Thoracic aorta (tissue), 2 donors: ENCODE measurements at regions not wholly inside any gene's neighbourhood (a gene's known extent, or its start where the extent isn't known, plus 50 kb on each side); places are given as distances from the start of the nearest gene placed in this dataset.
"Not testable (repeated sequence)": the region's sequence is repeated elsewhere in the genome, so short reads cannot be mapped to it uniquely, and the experiment has no call there.

Experiments used
- ATAC-seq: fragments of 150-250 bp; one replicate; pipeline ENCODE4 v1.8.0; 2017; ENCODE audit warnings: low read depth; ENCODE audit not compliant: insufficient number of reproducible peaks, low FRiP score
- DNase-seq: peaks from one replicate; pipeline ENCODE4 v3.0.0-alpha.2; 2020; ENCODE audit warnings: low spot score
- H3K27ac ChIP-seq, 2 donors: fragments of 200-600 bp; sonication (generic); 1 replicate in 1 of 2; 2 replicates in 1 of 2; pipeline ENCODE4 v1.5.1; 2016; ENCODE audit warnings: mild to moderate bottlenecking in 2 of 2, moderate library complexity in 2 of 2
- H3K27me3 ChIP-seq: fragments of 200-600 bp; sonication (generic); replicated peaks from 2 replicates; pipeline ENCODE4 v1.6.0; 2016; ENCODE audit warnings: mild to moderate bottlenecking; ENCODE audit not compliant: insufficient read depth
- H3K36me3 ChIP-seq: fragments of 200-600 bp; sonication (generic); one replicate; pipeline ENCODE4 v1.5.1; 2016
- H3K4me1 ChIP-seq, 2 donors: fragments of 200-600 bp; sonication (generic); 1 replicate in 1 of 2; 2 replicates in 1 of 2; pipeline versions ENCODE4 v1.5.1 to v1.6.0; 2016; ENCODE audit warnings: low read depth in 2 of 2, mild to moderate bottlenecking in 1 of 2; ENCODE audit not compliant: control insufficient read depth in 1 of 2
- H3K4me3 ChIP-seq: fragments of 200-600 bp; sonication (generic); 2 replicates; pipeline ENCODE4 v1.5.1; 2016; ENCODE audit warnings: mild to moderate bottlenecking
- H3K9me3 ChIP-seq: fragments of 200-600 bp; sonication (generic); 2 replicates; pipeline ENCODE4 v1.5.1; 2016
- CTCF ChIP-seq: fragments of 200-600 bp; sonication (generic); IDR thresholded peaks from one replicate; pipeline ENCODE4 v1.5.1; 2019; ENCODE audit warnings: antibody characterized with exemption

GRCh38 chr7:91491868-91492267, 227.6 kb downstream of the FZD1 start:
- TF ChIP-seq CTCF = no peak
- ATAC-seq (no peak), DNase-seq (no peak)
- Histone ChIP-seq H3K4me3 (no peak overlapping the region), H3K9me3 (no peaks in the 10 kb centered on the region), H3K27me3 (no peaks in the 10 kb centered on the region), H3K4me1 (no peaks in the 10 kb centered on the region), H3K36me3 (no peaks in the 10 kb centered on the region), H3K27ac (no peak overlapping the region)

- Histone ChIP-seq H3K4me3 (no peak overlapping the region), H3K36me3 (no peaks in the 10 kb centered on the region), H3K4me1 (no peaks in the 10 kb centered on the region), H3K27me3 (no peaks in the 10 kb centered on the region), H3K27ac (no peak overlapping the region), H3K9me3 (no peaks in the 10 kb centered on the region)
- no peak for DNase-seq
- TF ChIP-seq CTCF = no peak
- ATAC-seq = no peak
Observed at GRCh38 chr7:91492317-91492716, 228.1 kb downstream of the FZD1 start.

- H3K36me3 ChIP-seq = no peaks in the 10 kb centered on the region
- H3K9me3 ChIP-seq = no peaks in the 10 kb centered on the region
- H3K4me1 ChIP-seq = no peaks in the 10 kb centered on the region
- DNase-seq (no peak), ATAC-seq (no peak)
- no peak overlapping the region for H3K27ac ChIP-seq
- no peak for TF ChIP-seq CTCF
- no peak overlapping the region for H3K4me3 ChIP-seq
- H3K27me3 ChIP-seq = no peaks in the 10 kb centered on the region
Observed at GRCh38 chr7:91492773-91493172, 228.5 kb downstream of the FZD1 start.

GRCh38 chr7:91494450-91494849, 230.2 kb downstream of the FZD1 start:
- no peaks in the 10 kb centered on the region for H3K27me3 ChIP-seq
- H3K9me3 ChIP-seq = no peaks in the 10 kb centered on the region
- H3K4me1 ChIP-seq = no peaks in the 10 kb centered on the region
- H3K27ac ChIP-seq = no peak overlapping the region
- no peak for DNase-seq
- H3K4me3 ChIP-seq = no peak overlapping the region
- H3K36me3 ChIP-seq = no peaks in the 10 kb centered on the region
- ATAC-seq = no peak
- no peak for TF ChIP-seq CTCF

- no peaks in the 10 kb centered on the region for H3K36me3 ChIP-seq
- H3K27ac ChIP-seq = no peak overlapping the region
- no peaks in the 10 kb centered on the region for H3K4me1 ChIP-seq
- no peak overlapping the region for H3K4me3 ChIP-seq
- ATAC-seq (no peak), DNase-seq (no peak)
- H3K27me3 ChIP-seq = no peaks in the 10 kb centered on the region
- no peak for TF ChIP-seq CTCF
- H3K9me3 ChIP-seq = no peaks in the 10 kb centered on the region
Observed at GRCh38 chr7:91496251-91496820, 232.1 kb downstream of the FZD1 start.

GRCh38 chr7:91497277-91497676, 233.0 kb downstream of the FZD1 start:
- not testable (repeated sequence) for H3K4me3 ChIP-seq, H3K4me1 ChIP-seq, H3K27ac ChIP-seq, H3K27me3 ChIP-seq, H3K36me3 ChIP-seq, ATAC-seq, H3K9me3 ChIP-seq, DNase-seq
